NCI-H1105 treated with DMSO at 0.1 percent for 48 hours (cell line): ENCODE measurements at regions not wholly inside any gene's neighbourhood (a gene's known extent, or its start where the extent isn't known, plus 50 kb on each side); places are given as distances from the start of the nearest gene placed in this dataset.

ENCODE experiments used
- DNase-seq: peaks from one replicate; lab custom pipeline; 2025; lab: John Stamatoyannopoulos, UW

- no peak for DNase-seq
Observed at GRCh38 chr12:59839514-59839913, 243.7 kb downstream of the SLC16A7 start.

GRCh38 chr12:59843260-59843843, 247.5 kb downstream of the SLC16A7 start:
- no peak for DNase-seq

- DNase-seq, result no peak
Observed at GRCh38 chr12:59844750-59845149, 248.9 kb downstream of the SLC16A7 start.

- no peak for DNase-seq
Observed at GRCh38 chr12:59845293-59845692, 249.5 kb downstream of the SLC16A7 start.

- no peak for DNase-seq
Observed at GRCh38 chr12:59847127-59847526, 251.3 kb downstream of the SLC16A7 start.

GRCh38 chr12:59850268-59850667, 254.4 kb downstream of the SLC16A7 start:
- DNase-seq, result no peak

GRCh38 chr12:59858508-59859170, 262.8 kb downstream of the SLC16A7 start:
- DNase-seq, result no peak

- DNase-seq, result no peak
Observed at GRCh38 chr12:59859171-59859510, 263.3 kb downstream of the SLC16A7 start.

GRCh38 chr12:59861635-59862034, 265.8 kb downstream of the SLC16A7 start:
- DNase-seq, result no peak

GRCh38 chr12:59867055-59867454, 271.2 kb downstream of the SLC16A7 start:
- DNase-seq, result no peak

- DNase-seq, result no peak
Observed at GRCh38 chr12:59867689-59868088, 271.9 kb downstream of the SLC16A7 start.

GRCh38 chr12:59871779-59872178, 275.9 kb downstream of the SLC16A7 start:
- no peak for DNase-seq

GRCh38 chr12:59873136-59873535, 277.3 kb downstream of the SLC16A7 start:
- DNase-seq, result no peak

GRCh38 chr12:59874781-59875180, 279.0 kb downstream of the SLC16A7 start:
- DNase-seq, result no peak

- no peak for DNase-seq
Observed at GRCh38 chr12:59886131-59886733, 290.4 kb downstream of the SLC16A7 start.

GRCh38 chr12:59887178-59887577, 291.3 kb downstream of the SLC16A7 start:
- no peak for DNase-seq

- no peak for DNase-seq
Observed at GRCh38 chr12:59890896-59891579, 295.2 kb downstream of the SLC16A7 start.

GRCh38 chr12:59895166-59895775, 299.4 kb downstream of the SLC16A7 start:
- no peak for DNase-seq

- no peak for DNase-seq
Observed at GRCh38 chr12:59904874-59905521, 309.2 kb downstream of the SLC16A7 start.

GRCh38 chr12:59911516-59911915, 315.7 kb downstream of the SLC16A7 start:
- no peak for DNase-seq

GRCh38 chr12:59916988-59917387, 321.2 kb downstream of the SLC16A7 start:
- DNase-seq, result no peak

- no peak for DNase-seq
Observed at GRCh38 chr12:59927032-59927431, 331.2 kb downstream of the SLC16A7 start.
